D341Med (cell line): ENCODE measurements at regions not wholly inside any gene's neighbourhood (a gene's known extent, or its start where the extent isn't known, plus 50 kb on each side); places are given as distances from the start of the nearest gene placed in this dataset.
"Not testable (repeated sequence)": the region's sequence is repeated elsewhere in the genome, so short reads cannot be mapped to it uniquely, and the experiment has no call there.

ENCODE experiments used
- DNase-seq: peaks from one replicate; pipeline ENCODE4 v3.0.0; 2012; ENCODE audit warnings: low spot score

DNA sequence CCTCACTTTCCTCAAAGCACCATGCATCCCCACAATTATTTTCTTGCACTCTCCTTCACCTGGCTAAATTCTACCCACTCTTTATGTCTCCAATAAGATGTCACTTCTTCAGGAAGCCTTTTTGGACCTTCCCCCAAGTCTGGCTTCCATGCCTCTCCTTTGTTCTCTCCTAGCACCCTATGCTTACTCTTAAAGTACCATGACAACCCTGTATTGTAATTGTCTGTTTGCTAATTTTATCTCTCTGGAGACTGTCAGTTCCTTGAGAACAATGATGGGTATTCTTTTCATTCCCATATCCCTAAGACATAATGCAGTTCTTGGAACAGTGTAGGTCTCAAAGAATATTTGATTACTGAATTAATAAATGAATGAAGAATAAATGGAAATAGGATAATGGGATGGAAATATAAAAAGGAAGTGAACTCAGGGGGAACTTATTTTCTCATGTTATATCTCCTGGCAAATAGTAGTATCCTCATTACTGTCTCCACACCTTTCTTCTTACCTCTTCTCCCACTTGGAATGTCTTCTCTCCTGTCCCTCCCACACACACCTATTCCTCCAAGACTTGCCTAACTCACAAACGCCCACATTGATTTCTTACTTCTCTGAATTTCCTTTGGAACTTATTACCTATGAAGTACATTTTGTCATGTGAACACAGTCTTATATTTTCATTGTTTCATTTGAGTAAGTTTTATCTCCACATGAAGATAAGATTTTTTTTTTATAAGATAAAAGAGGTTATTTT lies 499.1 kb downstream of the NFIB start:
- no peak for DNase-seq

DNA sequence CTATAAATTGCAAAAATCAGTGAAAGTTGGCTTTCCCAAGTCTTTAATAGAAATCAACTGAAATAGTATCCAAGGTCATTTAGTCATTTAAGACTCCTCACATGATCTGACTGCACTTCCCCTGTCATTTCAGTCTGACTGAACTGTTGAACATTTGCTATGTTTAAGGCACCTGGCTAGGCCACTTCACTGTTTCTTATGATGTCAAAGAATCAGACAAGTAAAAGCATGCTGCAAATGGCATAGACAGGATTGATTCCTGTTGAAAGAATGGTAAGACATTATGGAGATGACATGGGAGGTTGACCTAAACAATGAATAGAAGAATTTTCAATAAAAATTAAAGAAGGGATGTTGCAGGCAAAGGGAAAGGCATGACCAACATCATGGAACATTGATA lies 502.1 kb downstream of the NFIB start:
- DNase-seq, result no peak

DNA sequence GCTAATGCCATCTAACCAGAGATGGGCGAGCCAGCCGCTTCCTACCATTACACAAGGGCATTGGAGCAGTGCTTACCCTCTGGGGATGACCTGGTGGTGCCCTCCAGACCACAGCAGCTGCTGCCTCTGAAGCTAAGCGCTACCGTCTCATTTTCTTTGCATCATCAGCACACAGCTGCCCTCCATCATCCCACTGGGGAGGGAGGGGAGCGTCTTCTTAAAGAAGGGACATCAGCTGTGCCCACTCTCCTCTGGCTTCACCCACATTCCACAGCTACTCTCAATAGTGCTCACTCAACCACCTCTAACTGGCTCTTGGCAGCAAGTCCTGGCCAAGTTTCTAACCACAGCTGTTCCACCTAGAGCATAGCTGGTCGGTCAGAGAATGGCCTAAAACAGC lies 503.4 kb downstream of the NFIB start:
- DNase-seq, result no peak

DNA sequence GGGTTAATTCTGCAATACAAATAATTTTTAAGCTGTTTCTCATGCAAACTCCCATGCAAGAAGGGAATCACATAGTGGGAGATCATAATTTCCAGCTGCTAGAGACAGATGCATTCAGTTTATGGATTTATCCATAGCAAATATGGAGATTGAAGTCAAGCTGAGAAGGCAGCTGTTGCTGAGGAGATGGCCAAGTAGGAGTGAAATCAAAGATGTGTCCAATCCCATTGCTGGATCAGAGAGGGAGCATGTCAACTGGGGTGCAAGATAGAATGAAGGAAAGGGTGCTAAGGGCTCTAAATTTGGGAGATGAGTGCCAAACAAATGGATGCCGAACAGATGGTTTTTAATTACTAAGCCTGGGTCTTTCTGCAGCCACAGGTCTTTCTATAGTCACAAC lies 504.5 kb downstream of the NFIB start:
- DNase-seq, result no peak

DNA sequence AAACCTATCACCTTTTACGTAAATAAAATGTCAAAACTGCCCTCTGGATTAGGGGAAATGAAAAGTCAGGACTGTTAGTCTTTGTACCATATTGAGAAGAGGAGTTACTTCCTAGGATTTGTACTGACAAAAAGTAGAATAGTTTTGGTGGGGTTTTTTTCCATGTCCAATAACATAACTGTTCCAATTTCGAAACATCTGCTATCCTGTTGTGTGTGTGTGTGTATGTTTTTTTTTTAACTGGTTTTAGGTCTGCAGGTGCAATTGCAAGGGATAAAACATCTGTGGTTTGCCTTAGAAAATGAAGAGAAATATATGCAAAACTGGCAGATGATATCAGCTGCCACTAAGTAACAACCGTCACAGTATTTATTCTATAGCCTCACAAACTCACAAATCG lies 506.8 kb downstream of the NFIB start:
- no peak for DNase-seq

DNA sequence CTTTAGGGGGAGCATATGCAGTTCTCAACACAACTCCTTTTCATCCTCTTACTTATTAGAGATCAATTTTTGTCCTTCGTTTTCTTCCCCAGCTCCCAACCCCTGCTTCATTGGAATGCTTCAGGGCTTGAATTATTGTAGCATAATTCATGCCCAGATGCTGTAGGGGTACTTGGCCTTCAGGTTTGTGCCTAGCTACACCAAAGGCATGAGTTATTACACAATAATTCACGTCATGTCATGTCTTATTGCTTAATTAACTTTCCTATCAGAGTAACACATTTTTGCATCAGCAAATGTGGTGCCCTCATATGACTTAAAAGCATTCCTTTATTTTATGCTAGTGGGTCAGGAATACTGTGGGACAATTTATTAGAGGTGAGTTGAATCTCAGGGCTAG lies 507.2 kb downstream of the NFIB start:
- DNase-seq, result no peak

DNA sequence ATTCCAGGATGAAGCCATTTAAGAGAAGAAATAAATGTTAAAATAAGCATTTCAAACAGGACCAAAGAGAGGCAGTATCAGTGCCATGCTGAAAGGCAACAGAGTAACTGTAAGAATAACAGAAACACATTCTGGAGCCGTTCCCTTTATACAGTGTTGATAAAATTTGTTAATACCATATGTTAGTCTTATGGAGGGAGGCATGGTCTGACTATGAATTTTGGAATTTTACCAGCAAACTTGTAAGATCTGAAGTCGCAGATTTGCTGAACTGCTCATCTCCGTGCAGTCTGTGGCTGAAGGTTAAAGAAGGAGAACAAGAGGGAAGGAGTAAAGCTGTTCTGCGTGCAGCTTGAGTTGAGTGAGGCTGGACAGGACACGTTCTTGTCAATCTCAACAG lies 508.4 kb downstream of the NFIB start:
- no peak for DNase-seq

DNA sequence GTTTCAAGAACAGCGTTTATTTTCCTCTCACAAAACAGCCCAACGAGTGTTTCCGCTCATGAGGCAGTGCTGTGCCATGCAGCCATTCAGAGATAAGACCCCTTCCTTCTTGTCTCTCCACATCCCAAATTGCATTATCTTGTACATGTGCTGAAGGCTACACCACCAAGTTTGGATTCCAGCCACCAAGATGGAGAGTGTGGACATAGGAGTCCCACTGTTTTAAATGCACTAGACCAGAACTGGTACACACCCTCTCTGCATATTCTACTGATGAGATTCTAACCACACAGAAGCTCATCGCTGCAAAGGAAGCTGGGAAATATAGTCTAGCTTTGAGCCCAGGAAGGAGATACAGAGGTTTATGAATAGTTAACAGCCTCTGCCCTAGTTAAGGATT lies 509.4 kb downstream of the NFIB start:
- DNase-seq, result no peak

DNA sequence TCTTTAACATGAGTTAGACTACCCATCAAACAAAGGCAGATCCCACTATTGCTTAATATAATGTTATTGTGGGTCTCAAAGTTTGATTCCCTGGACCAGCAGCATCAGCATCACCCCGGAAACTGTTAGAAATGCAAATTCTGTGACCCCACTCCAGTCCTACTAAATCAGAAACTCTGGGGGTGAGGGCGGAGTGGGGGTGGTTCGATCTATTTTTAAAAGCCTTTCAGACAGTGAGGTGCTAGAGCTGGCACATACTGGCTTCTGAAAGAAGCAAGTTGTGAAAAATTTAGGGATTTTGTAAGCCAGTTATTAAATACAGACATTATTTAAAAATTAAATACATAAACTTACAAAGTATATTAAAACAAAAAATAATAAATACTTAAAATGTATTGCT lies 513.2 kb downstream of the NFIB start:
- no peak for DNase-seq

DNA sequence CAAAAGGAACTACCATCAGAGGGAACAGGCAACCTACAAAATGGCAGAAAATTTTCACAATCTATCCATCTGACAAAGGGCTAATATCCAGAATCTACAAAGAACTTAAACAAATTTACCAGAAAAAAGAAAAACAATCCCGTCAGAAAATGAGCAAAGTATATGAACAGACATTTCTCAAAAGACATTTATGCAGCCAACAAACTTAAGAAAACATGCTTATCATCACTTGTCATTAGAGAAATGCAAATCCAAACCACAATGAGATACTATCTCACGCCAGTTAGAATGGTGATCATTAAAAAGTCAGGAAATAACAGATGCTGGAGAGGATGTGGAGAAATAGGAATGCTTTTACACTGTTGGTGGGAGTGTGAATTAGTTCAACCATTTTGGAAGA lies 516.2 kb downstream of the NFIB start:
- not testable (repeated sequence) for DNase-seq

DNA sequence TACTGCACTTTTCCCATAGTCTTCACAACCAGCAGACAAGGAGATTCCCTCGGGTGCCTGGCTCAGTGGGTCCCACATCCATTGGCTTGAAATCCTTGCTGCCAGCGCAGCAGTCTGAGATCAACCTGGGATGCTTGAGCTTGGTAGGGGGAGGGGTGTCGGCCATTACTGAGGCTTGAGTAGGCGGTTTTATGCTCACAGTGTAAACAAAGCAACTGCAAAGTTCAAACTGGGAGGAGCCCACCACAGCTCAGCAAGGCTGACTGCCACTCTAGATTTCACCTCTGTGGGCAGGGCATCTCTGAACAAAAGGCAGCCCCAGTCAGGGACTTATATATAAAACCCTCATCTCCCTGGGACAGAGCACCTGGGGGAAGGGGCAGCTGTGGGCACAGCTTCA lies 512.3 kb upstream of the MPDZ start:
- no peak for DNase-seq

DNA sequence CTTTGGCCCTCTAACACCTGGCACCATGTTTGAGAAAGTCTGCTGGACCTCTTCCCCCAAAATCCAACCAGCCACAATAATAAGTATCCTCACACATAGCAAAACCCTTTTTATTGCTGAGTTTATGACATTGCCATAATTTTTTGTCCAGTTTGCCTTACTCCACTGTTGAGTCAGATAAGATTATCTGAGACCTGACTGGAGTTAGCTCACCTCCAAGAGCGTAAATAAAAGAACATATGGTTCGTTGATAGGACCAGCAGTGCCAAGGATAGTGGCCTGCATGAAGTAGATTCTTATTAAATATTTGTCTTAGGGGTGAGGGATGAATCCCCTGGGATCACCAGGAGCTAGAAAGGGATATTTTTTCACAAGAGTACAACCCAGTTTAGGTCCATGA lies 510.6 kb upstream of the MPDZ start:
- DNase-seq, result no peak

DNA sequence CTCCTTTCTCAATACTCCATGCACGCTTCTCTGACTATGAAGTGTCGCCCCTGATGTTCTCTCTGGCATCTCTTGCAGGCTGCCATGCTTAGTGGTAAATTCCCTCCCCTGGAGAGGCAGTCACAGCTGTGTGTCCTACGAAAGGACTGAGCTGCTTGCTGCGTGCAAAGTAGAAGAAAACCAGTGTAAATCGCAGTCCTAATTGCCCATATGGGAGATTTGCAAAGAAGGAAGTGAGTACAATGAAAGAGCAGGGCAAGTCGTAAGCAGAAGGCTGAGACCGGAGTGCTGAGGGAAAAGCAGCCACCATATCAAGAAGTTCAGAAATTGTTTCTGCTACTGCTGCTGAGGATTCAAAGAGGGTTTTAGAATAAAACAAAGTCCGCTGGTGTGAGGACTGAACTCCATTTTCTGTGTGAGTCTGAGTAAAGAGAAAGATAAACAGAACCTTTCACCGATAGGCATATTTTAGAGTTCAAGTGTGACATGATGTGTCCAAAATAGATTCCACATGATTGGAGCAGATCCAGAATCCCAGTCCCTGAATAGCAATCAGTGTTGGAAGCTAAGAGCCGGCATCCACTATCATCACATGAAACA lies 507.8 kb upstream of the MPDZ start:
- no peak for DNase-seq

DNA sequence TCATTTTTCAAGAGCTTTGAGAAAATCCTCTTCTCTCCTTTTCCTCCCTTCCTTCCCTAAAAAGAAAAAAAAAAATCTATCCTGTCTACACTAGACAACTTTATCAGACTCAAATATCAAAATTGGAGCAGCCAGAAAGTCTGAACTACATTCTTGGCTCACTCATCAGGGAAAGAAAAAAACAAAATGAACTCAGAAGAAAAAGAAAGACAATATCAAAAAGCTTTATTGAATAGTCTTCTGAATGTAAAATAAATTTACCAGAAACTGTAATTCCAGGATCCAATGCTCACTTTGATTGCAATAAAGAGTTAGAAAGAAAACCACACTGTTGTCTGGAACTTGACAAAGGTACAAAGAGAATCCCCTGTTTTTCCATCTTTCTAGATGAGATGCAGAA lies 507.2 kb upstream of the MPDZ start:
- DNase-seq, result no peak

DNA sequence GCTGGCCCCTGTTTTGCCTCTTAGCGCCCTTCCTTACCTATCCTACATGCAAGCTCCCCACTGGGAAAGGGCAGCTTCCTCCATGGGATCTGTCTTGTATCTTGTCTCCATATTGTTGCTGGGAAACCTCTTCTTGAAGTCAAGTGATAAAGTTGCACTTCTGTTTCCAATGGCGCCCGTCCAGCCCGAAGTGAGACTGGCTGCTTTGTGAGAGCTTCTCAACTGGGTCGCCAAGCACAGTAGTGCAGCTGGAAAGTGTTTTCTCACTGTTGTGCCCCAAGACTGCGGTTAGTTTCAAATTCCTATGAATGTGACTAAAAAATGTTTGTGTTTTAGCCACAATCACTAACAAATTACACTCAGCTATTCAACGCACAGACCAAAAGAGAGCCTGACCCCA lies 506.6 kb upstream of the MPDZ start:
- DNase-seq, result no peak

DNA sequence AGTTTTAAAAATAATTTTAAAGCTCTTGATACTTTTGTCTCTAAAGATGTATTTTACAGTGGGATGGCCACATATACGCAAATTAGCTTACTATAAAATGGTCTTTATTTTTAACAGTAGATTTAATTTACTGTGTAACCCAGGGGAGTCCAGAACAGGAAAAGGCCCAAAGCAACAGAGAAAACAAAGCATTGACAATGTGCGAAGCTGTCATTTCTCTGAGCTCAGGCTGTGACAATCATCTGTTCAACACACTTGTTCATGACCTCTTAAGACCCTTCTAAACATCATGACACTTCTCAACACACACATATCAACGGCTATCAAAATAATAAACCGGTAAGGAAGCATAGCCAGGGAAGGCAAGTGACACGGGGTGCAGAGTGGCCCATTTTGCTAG lies 499.6 kb upstream of the MPDZ start:
- no peak for DNase-seq

DNA sequence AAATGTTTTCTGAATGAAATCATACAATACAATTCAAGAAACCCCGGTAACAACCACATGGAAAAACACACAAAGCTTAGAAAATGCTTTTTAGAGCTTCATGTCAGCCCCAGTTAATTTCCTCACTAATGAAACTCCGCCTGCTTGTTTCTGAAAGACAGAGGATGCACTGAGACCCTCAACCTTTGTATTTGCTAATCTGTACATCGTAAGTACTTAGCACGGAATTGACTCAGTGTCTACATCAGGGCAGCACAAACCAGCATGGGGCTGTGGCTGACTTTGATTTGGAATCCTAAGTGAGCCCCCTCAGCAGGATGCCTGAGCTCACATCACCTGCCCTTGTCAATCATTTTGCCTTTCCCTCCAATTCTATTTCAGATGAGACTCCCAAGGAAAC lies 499.1 kb upstream of the MPDZ start:
- DNase-seq, result no peak

DNA sequence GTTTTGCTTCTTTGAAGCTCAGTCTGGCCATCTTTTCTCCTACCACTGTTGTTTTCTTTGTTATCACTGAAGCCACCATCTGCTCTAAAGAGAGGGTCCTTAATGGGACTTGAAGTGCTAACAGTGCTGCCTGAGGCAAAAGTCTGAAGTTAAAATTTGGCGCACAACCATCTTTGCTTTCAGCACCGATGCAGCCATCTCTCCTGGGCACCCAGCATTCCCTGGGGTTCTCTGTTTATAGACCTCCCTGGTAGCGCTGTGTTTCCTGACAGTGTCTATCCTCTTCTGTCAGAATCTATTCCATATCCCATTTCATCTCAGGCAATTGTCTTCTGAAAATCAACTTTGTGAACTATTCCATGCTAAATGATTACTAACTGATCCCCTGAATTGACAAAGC lies 491.5 kb upstream of the MPDZ start:
- DNase-seq, result no peak

DNA sequence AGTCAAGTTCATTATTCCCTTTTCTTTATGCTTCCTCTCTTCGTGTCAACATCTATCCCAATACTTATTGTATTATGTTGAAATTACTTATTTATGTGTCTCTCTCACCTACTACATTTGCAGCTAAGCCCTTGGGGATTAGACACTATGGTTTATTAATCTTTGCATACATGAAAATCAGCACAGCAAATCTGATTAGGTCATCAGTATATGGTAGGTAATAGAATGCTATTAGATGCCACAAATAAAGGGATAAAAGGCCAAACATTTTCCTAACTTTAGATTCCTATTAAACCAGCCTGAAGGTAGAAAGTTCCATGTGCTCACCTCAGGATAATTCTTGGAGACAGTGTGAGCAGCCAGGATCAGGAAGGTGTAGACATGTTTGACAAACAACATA lies 490.1 kb upstream of the MPDZ start:
- no peak for DNase-seq

DNA sequence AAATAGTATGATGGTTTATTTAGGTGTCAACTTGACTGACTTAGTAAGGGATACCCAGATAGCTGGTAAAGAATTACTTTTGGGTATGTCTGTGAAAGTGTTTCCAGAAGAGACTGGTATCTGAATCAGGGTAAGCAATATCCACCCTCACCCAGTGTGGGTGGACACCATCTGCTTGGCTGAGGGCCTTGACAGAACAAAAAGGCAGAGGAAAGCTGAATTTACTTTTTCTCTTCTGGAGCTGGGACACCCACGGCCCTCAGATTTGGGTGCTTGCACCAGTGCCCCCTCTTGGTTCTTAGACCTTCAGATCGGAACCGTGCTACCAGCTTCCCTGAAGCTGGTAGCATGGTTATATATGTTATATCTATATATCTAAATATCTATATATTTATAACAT lies 489.5 kb upstream of the MPDZ start:
- no peak for DNase-seq

DNA sequence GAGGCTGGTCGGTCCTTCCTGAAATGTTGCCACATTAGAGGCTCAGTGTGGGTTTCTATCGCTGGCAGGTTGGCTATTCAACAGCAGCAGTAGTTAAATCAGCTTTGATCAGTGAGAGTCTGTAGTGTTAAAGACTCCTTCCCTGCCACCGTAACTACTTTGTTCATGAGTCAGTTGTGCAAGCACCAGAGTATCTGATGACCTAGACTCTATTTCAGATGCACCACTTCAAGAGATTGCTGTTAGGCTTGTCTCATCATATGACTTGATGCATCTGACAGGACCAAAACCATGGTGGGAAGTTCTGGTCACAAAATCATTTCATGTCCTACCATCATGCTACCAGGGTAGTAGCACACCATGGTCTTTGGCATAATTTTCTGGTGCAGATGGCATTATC lies 482.7 kb upstream of the MPDZ start:
- DNase-seq, result no peak

DNA sequence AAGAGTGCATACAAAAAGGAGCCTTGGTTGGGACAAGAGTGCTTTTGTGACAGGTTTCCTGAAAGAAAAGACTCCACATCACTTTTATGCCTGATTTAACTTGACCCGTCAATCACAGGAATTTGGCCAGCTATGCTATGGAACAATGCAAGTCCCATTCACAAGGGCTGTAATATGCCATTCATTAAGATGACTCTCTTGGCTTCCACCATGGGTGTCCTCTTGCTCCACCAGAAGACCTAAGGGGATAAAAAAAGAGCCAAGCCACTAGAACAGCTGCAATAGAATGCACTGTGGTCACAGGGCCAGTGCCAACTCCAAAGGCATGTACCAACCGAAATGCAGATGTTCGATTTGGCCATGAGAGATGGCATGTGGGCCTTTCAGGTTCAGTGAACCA lies 480.1 kb upstream of the MPDZ start:
- no peak for DNase-seq

DNA sequence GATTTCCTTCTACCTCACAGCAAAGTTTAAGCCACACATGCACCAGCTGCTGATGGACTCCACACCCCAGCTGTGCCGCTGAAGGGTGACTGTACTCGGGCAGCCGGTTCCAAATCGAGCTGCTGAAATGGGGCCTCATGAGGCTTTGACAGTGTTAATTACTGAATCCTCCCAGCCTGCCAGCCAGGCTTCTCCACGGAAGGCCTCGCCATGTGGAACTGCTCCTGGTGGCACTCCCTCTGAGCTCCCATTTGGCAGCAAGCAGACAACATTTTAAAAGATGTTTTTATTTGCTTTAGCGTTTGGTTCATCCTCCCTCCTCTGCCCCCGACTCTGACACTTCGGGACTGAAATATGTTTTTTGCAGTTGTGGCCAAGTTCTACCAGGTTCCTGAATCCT lies 479.4 kb upstream of the MPDZ start:
- DNase-seq, result no peak

DNA sequence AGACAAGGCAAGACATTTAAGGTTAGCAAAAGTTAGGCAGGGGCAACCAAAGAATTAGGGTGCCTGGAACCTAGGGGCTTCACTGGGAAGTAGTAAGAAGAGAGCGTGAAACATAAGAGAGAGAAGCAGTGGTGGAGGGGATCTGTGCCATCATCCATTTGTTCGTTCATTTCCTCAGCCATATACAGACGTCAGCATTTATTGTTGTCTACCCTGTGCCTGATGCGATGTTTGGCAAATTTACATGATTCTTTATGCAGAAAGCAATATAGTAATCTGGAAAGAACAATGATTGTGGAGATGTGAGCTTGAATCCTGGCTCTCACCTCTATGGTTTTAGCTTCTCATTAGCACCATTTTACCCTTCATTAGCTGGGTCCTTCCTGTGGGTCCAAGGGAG lies 477.5 kb upstream of the MPDZ start:
- no peak for DNase-seq
